ENCODE measurements at regions not wholly inside any gene's neighbourhood (a gene's known extent, or its start where the extent isn't known, plus 50 kb on each side); places are given as distances from the start of the nearest gene placed in this dataset.

DNA sequence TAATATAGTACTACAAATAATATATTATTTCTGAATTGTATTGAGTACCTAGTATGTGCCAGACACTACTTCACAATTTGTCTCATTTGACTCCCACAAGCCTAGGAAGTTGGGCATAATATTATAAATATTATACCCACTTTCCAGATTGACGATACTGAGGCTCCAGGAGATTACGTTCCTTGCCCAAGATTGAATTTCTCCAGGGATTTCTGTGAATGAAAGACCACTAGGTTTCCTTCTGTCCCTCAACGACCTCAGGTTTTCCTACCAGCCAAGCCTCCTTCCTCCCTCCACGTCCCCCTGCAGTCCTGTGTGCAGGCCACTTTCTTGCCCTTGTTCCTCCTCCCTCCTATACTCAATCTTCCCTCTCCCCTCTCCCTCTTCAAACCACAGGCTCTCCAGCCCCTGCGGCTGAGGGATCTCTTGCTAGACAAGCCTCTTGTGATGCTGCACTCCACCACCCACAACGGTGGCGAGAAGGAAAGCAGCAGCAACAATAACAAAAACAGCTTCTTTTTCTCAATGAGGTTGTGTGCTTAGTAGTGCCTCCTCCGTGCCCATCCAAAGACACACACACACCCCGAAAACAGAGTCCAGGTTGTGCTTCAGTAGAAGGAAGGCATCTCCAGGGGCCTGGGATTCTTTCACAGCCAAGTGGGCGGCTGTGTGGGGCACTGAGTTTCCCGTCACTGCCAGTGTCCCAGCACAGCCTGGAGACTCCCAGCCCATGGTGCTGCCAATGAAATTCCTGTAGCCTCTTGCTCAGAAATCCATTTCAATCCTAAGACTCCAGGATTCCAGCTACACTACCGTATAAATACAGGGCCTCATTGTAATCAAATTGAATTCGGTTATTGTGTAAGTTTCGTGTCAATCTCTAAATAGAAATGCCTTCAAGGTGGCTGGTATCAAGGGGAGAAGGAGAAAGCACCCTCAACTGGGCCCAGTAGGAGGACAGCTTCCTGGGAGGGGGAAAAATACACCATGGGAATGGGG is 94.4 kb downstream of the NCR2 start:
- DNase-seq: no peak

DNA sequence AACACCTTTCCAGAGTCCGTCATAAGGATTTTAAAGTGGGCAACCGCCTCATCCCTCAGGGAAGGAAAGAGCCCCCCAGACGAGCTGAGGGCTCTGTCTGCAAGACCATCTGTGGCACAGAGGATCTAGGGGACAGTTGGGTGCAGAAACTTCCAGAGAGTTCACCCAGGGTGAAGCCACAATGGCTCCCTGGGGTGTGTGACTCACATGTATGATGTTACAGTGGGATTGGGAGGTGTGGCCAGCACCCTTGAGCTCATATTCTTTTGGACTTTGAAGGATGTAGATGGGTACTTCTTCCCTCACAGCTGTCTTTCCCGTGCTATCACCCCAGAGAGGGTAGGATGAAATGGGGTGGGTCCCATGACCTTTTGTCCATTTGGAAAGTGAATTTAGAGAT is 95.5 kb downstream of the NCR2 start:
- DNase-seq: no peak

DNA sequence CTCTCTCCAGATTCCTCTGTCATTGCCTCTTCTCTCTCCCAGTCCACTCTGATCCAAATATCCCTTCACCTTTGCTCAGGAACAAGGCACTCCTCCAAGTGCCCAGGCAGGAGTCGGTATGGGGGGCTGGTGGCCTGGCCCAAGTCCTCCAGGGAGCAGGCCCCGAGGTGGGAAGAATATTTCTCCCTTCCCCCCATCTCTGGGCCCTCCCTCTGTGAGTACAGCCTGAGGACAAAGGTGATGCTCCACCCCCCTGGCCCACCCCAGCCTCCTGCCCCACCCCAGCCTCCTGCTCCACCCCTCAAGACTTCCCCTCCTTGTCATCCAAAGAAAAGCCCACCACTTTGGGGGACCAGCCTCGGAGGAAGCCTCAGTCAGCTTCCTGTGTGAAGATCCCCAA is 96.9 kb downstream of the NCR2 start:
- no peak for DNase-seq

DNA sequence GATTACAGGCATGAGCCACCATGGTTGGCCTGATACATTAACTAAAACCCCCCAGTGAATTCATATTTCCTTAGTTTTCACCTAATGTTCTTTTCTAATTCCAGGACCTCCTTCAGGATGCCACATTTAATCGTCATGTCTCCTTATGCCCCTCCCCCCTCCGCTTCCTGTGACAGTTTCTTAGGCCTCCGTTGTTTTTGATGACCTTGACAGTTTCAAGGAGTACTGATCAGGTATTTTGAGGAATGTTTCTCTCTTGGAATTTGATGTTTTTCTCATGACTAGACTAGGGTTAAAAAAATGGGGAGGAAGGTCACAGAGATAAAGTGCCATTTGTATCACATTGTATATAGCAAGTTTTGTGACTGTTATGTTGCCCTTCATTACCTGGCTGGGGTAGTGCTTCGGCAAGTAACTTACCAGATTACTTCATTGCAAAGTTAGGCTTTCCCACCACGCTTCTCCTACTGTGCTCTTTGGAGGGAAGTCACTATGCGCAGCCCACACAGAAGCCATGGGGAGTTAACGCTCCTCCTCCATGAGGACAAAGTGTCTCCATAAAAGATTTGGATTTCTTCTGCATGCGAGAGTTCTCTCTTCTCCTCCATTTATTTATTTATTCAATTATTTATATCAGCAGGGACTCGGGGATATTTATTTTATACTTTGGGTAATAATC is 99.5 kb downstream of the NCR2 start:
- no peak for DNase-seq

DNA sequence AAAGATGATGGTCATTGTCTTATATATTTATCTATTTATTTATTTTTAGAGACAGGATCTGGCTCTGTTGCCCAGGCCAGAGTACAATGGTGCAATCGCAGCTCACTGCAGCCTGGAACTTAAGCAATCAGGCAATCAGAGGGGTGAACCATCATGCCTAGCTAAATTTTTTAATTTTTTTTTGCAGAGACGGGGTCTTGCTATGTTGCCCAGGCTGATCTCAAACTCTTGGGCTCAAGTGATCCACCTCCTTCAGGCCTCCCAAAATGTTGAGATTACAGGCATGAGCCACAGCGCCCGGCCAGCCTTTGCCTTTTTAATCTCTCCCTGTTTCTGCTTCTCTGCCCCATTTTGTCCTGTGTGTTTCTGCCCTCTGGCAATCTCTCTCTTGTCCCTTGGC is 102.2 kb downstream of the NCR2 start:
- DNase-seq: no peak

DNA sequence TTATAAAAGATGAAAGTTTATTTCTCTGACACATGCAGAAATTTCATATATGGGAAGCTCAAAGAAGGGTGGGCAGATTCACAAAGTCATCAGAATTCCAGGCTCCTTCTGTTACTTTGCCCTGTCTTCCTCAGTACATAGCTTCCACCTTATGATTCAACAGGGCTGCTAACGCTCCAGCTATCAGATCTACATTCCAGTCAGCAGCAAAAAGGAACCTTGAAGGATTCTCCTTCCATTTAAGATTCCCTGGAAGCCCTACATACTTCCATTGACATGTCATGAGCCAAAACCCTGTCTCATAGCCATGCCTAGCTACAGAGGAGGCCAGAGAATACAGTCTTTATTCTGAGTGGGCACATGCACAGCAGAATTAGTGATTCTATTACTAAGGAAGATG is 103.3 kb downstream of the NCR2 start:
- DNase-seq: no peak

DNA sequence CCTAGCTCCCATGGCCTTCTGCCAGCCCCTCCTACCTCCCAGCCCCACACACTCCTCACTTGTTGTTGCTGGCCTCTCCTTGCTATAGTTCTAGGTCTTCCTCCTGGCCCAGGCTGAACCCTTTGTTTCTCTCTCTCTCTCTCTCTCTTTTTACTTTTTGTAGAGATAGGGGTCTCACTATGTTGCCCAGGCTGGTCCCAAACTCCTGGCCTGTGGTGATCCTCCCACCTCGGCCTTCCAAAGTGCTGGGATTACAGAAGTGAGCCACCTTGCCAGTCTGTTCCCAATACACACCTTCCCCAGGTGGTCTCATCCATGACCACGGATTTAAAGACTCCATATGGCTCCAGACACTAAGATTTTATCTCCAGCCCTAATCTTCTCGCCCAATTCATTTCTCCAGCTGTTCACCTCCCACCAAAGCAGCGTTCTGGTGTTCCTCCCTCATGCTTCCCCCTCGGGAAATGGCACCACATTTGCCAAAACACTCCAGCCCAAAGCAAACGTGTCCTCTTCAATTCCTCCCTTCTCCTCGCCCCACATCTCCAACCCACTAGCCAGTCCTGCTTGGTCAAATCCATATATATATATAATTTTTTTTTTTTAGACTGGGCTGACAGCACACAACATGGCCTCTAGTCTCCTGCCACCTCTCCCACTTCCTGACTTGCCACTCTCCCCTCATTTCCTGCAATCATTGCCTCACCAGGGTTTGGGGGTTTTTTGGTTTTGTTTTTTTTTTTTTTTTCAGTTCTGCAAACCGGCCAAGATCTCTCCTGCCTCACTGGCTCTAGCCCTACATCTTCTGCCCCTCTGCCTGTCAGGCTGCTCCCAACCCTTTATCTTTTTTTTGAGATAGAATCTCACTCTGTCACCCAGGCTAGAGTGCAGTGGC is 104.4 kb downstream of the NCR2 start:
- DNase-seq: no peak

DNA sequence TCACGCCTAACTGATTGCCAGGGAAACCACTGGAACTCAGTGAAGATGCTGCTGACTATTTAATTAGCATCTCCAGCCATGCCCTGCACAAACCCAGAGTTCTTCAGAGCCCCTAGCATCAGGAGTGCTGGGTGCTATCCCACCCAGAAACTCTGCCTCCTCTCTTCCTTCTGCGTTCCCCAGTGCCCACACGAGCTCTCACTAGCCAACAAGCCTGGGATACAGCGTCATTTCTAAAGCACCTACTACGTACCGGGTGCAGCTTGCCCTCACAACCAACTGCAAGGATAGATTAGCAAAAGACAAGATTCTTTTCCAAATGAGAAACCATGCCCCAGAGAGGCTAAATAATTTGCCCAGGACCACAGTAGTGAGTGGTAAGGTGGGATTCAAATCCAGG is 105.2 kb upstream of the FOXP4 start:
- no peak for DNase-seq

DNA sequence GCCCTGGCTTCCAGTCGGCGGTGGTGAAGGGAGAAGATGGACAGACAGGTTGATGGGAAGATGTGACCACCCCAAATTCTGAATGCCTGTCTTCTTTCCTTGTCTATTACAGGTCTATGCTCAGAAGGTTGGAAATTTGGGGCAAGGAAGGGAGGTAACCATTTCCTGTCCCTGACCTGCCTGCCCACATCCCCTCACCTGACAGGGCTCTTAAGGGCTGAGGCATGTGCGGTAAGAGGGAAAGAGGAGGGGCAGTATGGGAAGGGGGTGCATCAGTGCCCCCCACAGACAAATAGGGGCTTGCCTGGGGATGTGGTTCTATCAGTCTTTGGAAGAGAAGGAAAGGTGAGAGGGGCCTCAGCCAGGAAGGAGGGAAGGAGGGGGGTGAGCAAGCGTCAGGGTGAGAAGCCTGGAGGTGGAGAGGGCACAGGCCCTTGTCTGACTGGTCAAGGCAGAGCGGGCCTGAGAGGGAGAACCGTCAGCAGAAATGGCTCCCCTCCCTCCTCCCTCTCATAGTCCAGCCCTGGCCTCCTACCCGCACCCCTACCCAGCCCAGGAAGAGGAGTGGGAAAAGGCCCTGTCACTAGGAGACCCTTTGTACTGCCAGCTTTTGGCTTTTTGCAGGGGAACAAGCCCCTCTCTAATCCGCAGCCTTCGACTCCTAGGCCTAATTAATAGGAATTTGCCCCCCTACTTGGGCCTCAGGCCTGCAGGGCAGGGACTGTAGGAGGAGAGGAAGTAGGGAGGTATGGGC is 104.4 kb upstream of the FOXP4 start:
- no peak for DNase-seq

DNA sequence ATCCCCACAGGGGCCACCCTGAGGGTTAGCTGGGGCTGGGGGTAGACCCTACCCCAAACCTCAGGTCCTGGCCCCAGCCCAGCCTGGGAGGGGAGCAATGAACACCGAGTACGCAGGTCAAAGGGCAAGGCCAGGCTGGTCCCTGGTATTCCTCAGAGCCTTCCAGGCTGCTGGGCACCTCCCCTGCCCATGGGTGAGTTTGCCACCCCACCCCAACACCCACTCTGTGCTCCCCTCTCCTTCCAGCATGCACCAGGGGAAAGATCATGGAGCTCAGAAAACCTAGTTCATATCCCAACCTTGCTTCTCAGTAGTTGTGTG is 103.9 kb upstream of the FOXP4 start:
- DNase-seq: no peak

DNA sequence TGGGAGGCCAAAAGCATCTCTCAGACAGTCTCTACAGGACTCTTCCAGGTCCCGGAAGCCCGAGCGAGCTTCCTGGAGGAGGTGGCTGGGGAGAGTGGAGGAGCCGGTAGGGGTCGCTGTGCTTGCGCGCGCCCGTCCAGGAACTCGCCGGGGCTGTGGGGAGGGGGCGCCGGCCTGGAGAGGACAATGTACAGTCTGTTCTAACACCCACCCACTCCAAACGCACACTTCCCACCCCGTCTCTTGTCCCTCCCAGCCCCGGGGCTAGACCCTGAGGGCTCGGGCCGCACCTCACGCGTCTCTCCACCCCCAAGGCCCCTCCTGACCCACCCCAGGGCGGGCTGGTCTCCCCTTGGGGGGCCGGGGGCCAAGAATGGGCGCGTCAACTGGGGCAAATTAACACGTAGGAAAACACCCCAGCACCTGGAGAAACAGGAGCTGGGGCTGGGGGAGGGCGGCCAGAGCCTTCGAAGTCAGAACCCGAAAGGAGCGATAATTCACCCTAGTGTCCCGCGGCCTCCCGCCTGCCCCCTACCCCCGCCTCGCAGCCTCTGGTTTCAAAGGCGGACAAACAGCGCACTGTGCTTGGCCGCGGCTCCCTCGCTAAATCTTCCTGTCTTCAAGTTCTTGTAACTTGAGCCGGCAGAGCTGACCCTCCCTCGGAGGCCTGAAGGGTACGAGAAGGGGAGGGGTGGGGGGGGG is 103.2 kb upstream of the FOXP4 start:
- DNase-seq: no peak

DNA sequence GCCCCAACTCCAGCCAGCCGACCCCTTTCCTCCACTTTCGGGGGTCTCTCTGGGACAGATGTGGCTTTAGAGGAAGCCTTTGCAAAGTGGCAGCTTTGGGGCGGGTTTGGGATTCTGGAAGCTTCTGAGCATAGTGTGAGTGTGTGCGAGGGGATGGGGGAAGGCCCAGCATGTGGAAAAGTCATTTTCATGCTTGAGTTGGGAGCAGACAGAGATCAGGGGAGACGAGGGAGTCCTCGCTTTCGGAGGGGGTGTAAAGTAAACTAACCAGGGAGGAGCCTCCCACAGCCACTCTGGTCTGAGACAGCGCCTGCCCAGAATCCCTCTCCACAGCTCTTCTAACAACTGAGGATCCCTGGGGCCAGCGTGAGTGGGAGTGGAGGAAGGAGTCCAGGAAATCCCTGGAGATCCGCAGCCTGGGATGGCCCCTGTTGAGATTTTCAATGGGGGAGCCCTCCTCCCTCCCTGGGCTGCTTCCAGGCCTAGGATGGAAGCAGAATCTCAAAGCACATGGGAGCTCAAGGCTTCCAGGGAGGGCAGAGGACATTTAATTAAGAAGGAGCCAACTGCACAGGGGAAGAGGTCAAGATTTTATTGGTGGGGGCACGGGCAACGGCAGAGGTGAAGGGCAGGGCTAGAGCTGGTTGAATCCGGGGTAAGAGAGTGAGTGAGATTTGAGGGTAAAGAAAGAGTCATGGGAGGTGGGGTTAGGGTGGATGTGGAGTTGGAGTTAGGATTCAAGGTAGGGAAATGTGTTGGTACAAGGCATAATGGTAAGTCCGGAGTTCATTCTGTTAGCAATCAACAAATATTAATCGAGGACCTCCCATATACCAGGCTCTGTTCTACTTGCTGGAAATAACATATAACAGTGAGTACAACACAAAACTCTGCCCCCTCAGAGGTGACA is 102.3 kb upstream of the FOXP4 start:
- DNase-seq: no peak

DNA sequence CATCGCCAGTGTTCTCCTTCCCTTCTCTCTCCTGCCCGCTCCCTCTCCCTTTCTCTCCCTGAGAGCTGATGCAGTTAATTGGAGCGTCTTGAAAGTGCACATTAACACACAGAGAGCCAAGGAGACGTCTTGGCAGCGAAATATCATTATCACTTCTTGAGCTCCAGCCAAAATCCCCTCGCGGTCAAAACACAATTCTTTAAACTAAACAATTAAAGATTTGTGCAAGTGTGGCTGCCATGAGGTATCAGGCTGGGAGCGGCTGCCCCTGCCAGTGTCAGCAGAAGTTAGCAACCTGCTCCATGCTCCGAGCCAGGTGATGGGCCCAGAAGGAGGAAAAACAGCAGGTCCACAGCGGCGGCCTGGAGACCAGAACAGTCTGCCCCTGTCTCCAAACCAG is 100.9 kb upstream of the FOXP4 start:
- DNase-seq: no peak

DNA sequence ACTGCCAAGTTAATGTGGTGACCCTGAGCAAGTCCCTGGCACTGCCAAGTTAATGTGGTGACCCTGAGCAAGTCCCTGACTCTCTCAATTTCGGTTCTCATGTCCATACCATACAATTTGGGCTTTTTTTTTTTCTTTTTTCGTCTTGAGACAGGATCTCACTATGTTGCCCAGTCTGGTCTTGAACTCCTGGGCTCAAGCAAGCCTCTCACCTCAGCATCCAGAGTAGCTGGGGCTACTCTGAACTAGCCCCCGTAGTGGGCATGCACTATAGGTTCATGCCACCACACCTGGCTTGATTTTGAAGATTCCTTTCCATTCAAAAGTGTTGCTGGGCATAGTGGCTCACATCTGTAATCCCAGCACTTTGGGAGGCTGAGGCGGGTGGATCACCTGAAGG is 100.0 kb upstream of the FOXP4 start:
- DNase-seq: no peak

DNA sequence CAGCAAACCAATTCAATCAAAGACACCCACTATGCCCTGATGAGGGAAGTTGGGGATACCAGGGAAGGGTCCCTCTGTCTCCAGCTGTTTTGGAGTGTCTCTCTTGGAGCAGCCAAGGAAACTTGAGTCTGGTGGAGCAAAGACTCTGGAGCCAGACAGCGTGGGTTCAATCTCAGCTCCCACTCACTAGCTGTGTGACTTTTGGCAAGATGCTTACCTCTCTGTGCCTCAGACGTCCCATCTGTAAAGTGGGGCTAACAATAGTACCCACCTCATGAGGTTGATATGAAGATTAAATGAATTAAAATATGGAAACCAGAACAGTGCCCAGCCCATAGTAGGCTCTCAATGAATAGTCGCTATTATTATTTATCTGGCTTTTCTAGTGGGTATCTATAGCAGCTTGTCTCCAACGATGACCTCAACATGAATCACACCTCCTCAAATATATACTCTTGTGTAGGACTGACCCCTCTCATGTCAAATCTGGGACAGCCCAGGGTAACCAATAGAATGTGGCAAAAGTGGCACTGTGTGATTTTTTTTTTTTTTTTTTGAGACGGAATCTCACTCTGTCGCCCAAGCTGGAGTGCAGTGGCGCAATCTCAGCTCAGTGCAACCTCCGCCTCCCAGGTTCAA is 99.2 kb upstream of the FOXP4 start:
- DNase-seq: no peak

DNA sequence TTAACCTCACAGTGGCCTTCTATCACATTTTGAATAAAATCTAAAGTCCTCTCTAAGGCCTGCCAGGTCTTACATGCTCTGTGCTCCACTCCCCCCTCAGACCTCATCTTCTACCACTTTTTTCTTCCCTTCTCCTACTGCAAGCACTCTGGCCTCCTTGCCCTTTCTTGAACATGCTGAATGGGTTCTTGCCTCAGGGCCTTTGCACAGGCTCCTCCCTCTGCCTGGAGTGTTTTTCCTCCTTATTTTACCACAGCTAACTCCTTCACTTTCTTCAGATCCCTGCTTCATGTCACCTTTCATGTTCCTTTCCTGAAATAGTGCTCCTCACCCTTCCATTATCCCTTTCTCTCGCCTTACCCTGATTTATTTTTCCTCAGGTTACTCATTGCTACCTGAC is 97.9 kb upstream of the FOXP4 start:
- DNase-seq: no peak

DNA sequence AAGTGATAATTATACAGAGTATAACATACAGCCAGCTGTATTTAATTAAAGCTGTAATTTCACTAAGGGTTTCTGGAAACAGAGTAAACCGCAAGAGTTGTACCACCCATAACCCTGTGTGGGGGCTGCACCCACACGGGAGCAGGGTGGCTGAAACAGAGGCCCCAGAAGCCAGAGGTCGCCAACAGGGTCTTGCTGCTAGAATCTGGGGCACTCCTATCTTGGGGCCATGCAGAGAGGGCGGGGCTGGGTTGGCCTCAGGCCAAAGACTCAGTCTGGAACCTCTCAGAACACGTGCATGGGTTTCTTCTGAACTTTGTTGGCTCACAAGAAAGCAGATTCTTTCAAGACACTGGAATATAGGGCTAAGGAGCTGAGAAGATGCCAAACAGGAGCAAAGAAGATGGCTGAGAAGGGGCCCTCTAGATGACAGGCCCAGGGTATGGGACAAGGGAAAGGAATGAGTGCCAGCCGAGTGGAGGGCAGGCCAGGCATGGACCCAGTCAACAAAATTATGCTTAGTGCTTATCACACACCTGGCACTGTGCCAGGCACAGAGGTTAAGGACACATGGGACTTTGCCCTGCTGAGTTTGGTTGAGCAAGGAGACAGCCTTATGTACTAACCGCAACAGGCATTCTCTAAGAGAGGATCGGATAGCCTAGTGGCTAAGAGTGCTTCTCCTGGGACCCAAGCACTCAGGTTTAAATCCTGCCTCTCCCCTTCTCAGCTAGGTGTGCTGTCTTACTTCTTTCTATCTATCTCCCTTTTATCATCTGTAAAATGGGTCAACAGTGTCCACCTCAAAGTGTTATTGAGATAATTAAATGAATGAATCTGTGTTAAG is 96.6 kb upstream of the FOXP4 start:
- DNase-seq: peak; percentile 58

DNA sequence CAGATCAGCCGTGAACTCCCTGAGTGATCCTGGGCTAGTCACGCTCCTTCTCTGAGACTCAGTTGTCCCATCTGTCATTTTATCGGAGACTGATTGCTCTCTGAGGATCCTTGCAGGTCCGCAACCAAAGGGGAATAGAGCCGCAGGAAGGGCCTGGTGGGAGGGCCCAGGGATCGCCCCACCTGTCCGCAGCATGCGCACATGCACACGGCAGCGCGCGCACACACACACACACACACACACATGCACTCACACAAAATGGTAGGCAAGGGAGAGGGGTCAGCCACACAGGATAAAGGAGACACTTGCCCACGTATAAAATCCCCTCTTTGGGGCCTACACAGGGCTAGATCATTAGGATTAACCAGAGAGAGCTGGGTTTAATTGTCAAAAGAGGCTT is 95.6 kb upstream of the FOXP4 start:
- DNase-seq: no peak

DNA sequence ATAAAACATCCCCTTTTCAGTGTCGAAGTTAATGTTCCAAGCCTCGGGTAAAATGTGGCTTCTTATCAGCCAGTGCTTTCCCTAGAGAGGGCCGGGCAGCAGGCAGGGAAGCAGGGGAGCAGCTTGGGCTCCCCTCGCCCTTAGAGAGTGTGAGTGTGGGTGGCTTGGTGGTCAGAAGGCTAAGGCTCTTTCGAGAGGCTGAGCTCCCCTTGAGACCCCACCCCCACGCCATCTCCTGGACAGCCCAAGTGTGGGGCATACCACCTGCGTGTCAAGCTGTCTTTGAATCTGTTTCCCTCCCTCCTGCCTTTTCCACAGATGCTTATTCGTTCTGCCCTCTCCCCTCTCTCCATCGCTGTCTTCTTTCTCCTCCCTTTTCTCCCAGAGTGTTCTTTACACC is 95.1 kb upstream of the FOXP4 start:
- no peak for DNase-seq

Measured in NCI-H1436 (cell line).